Panc1 (cell line): ENCODE measurements at regions not wholly inside any gene's neighbourhood (a gene's known extent, or its start where the extent isn't known, plus 50 kb on each side); places are given as distances from the start of the nearest gene placed in this dataset.

Source experiments
- ATAC-seq: fragments of 200-7000 bp; cut with Tn5 transposase; 2 replicates; pipeline ENCODE4 v1.9.1; 2020; ENCODE audit warnings: mild to moderate bottlenecking, moderate library complexity
- BruUV-seq: library from RNA; stranded (reverse); fragments of 400-500 nt; replicated peaks from 2 replicates; lab custom pipeline; 2021; lab: Mats Ljungman, UMichigan
- CTCF ChIA-PET: fragments of 300-600 bp; sonication (Branson Sonifier 250); formaldehyde crosslinking; loops from one replicate; lab custom pipeline; 2022; ENCODE audit warnings: antibody characterized with exemption; lab: Charles Lee
- POLR2A ChIA-PET: fragments of 300-600 bp; sonication (Branson Sonifier 250); formaldehyde crosslinking; loops from one replicate; lab custom pipeline; 2022; ENCODE audit warnings: antibody characterized with exemption; lab: Charles Lee
- DNase-seq: peaks from one replicate; pipeline ENCODE4 v3.0.0-alpha.2; 2010; ENCODE audit warnings: low read depth, low spot score
- H3K27ac ChIP-seq: 2 replicates; pipeline ENCODE4 v1.5.1; 2011; ENCODE audit warnings: mild to moderate bottlenecking, low read length, inconsistent platforms
- H3K27me3 ChIP-seq: fragments of 200-500 bp; sonication (Bioruptor generic); 2 replicates; pipeline ENCODE4 v1.6.0; 2014; ENCODE audit warnings: low read length, inconsistent platforms; ENCODE audit not compliant: control insufficient read depth, insufficient read depth
- H3K36me3 ChIP-seq: fragments of 200-500 bp; sonication (Bioruptor generic); 2 replicates; pipeline ENCODE4 v1.5.1; 2014; ENCODE audit warnings: inconsistent platforms, mild to moderate bottlenecking, low read length, moderate library complexity; ENCODE audit not compliant: control insufficient read depth, insufficient read depth
- H3K4me1 ChIP-seq: 2 replicates; pipeline ENCODE4 v1.5.1; 2011; ENCODE audit warnings: inconsistent platforms, mild to moderate bottlenecking, low read length, moderate library complexity; ENCODE audit not compliant: control insufficient read depth, insufficient read depth
- H3K4me3 ChIP-seq, 2 experiments: 2 replicates each; pipeline ENCODE4 v1.5.1; 2011 to 2012; ENCODE audit warnings: low read depth in 2 of 2, low read length in 2 of 2, mild to moderate bottlenecking in 2 of 2, inconsistent platforms in 1 of 2, moderate library complexity in 1 of 2
- H3K9me3 ChIP-seq: fragments of 200-500 bp; sonication (Bioruptor generic); 2 replicates; pipeline ENCODE4 v1.5.1; 2014; ENCODE audit warnings: low read depth, mild to moderate bottlenecking, inconsistent platforms, low read length, moderate library complexity; ENCODE audit not compliant: control insufficient read depth, insufficient read depth
- POLR2AphosphoS5 ChIP-seq: IDR thresholded peaks from 2 replicates; pipeline ENCODE4 v1.6.1; 2012; ENCODE audit warnings: mild to moderate bottlenecking, low read depth, low read length, moderate library complexity
- SIN3A ChIP-seq: IDR thresholded peaks from 2 replicates; pipeline ENCODE4 v1.6.1; 2012; ENCODE audit warnings: low read depth, mild to moderate bottlenecking, low read length, moderate library complexity, borderline replicate concordance; ENCODE audit not compliant: insufficient read depth
- TCF7L2 ChIP-seq: IDR thresholded peaks from 2 replicates; pipeline ENCODE4 v1.6.1; 2011; ENCODE audit warnings: mild to moderate bottlenecking, low read depth, low read length, inconsistent platforms
- in situ Hi-C: cut with HindIII; loops from 2 replicates; pipeline ENCODE4 v1.10.0; 2016; ENCODE audit warnings: low sequenced_read_pairs, low pct_unique_long_range_greater_than_20kb
- intact Hi-C: fragments of 100-400 bp; cut with micrococcal nuclease; formaldehyde crosslinking; loops from one replicate; pipeline ENCODE4 v1.10.0; 2022; ENCODE audit not compliant: unreplicated experiment
- TF ChIP-seq, protein P1 (sequence below): fragments of 450-650 bp; IDR thresholded peaks from 2 replicates; pipeline ENCODE4 v1.5.1; 2017; ENCODE audit warnings: mild to moderate bottlenecking
- TF ChIP-seq, protein P2 (sequence below), 2 experiments: IDR thresholded peaks; 2 replicates each; pipeline ENCODE4 v1.6.1; 2011 to 2012; ENCODE audit warnings: low read depth in 2 of 2, control low read depth in 1 of 2, low read length in 1 of 2, mild to moderate bottlenecking in 1 of 2, moderate library complexity in 1 of 2; ENCODE audit not compliant: insufficient read depth in 1 of 2

DNA sequence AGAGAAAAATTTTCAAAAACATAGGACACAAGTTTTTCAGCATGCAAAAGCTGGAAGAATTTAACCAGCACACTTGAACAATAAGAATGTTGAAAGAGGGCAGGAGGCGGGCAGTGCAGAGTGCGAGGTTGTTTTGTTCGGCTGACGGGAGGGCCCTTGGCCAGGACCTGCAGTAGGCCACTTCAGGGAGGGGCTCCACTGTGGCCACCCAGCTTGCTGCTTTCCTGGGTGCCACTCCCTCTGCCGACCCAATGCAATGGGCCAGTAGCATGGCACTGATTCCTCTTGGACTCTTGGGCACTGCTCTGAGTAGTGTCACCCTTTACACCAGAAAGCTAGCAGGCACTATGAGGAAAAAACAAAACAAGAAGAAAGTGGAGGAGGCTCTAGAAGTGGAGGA is 92.9 kb downstream of the SNRPE start:
- intact Hi-C loops (no loop called here), in situ Hi-C loops (no loop called here)
- ChIA-PET CTCF (no interaction called here), POLR2A (no interaction called here)
- Histone ChIP-seq H3K4me1 (no peaks in the 10 kb centered on the region), H3K27me3 (no peaks in the 10 kb centered on the region), H3K9me3 (peaks cover 4% of the 10 kb centered on the region; the same call in 1 of the 2 replicates), H3K4me3 (no peak overlapping the region), H3K27ac (no peak overlapping the region), H3K36me3 (no peaks in the 10 kb centered on the region)
- TF ChIP-seq, protein P1, sequence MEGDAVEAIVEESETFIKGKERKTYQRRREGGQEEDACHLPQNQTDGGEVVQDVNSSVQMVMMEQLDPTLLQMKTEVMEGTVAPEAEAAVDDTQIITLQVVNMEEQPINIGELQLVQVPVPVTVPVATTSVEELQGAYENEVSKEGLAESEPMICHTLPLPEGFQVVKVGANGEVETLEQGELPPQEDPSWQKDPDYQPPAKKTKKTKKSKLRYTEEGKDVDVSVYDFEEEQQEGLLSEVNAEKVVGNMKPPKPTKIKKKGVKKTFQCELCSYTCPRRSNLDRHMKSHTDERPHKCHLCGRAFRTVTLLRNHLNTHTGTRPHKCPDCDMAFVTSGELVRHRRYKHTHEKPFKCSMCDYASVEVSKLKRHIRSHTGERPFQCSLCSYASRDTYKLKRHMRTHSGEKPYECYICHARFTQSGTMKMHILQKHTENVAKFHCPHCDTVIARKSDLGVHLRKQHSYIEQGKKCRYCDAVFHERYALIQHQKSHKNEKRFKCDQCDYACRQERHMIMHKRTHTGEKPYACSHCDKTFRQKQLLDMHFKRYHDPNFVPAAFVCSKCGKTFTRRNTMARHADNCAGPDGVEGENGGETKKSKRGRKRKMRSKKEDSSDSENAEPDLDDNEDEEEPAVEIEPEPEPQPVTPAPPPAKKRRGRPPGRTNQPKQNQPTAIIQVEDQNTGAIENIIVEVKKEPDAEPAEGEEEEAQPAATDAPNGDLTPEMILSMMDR: no peak
- TF ChIP-seq TCF7L2 (no peak), POLR2AphosphoS5 (no peak), SIN3A (no peak)
- TF ChIP-seq, protein P2, sequence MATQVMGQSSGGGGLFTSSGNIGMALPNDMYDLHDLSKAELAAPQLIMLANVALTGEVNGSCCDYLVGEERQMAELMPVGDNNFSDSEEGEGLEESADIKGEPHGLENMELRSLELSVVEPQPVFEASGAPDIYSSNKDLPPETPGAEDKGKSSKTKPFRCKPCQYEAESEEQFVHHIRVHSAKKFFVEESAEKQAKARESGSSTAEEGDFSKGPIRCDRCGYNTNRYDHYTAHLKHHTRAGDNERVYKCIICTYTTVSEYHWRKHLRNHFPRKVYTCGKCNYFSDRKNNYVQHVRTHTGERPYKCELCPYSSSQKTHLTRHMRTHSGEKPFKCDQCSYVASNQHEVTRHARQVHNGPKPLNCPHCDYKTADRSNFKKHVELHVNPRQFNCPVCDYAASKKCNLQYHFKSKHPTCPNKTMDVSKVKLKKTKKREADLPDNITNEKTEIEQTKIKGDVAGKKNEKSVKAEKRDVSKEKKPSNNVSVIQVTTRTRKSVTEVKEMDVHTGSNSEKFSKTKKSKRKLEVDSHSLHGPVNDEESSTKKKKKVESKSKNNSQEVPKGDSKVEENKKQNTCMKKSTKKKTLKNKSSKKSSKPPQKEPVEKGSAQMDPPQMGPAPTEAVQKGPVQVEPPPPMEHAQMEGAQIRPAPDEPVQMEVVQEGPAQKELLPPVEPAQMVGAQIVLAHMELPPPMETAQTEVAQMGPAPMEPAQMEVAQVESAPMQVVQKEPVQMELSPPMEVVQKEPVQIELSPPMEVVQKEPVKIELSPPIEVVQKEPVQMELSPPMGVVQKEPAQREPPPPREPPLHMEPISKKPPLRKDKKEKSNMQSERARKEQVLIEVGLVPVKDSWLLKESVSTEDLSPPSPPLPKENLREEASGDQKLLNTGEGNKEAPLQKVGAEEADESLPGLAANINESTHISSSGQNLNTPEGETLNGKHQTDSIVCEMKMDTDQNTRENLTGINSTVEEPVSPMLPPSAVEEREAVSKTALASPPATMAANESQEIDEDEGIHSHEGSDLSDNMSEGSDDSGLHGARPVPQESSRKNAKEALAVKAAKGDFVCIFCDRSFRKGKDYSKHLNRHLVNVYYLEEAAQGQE (IDR thresholded peaks at IDR 0.05; ENCODE audit: insufficient read depth in 1 of 2, low read depth in 2 of 2, low read length in 1 of 2): no peak
- DNase-seq (no peak), ATAC-seq (no peak)
- BruUV-seq: no TSS peak

DNA sequence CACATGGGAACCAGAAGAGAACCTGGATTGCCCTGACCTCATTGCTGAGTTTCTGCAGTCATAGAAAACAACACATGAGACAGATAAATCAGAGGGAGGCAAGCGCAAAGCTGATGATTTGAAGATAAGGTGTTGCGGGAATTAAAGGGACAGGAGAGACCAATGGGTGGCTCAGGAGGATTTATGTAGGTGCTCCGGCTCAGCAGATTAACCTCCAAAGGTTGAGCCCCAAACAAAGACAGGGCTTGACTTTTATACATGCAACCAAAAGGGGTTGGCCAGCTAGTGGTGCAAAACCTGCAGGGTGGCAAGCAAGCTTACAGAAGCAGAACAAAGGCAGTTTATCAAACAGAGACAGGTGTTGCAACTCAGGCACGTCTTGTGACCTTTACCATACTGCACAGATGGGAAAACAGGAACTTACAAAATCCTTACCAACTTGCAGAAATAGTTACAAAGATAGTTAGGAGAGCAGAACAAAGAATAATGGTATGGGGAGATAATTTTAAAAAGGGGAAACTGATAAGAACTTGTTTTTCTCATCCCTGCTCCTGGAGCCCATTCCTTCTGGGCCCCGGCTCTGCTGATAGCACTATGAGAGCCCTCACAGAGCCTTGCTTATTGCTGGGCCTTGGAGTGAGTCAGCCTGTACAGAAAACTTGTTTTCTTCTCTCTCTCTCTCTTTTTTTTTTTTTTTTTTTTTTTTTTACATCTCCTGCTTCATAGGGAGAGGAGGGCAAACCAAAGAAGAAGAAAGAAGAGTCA is 93.6 kb downstream of the SNRPE start:
- intact Hi-C loops: no loop called here
- TF ChIP-seq, protein P1: no peak
- no peak for TF ChIP-seq SIN3A

More for the DNA sequence above, 93.6 kb downstream of the SNRPE start:
- H3K4me1 ChIP-seq: no peaks in the 10 kb centered on the region
- no peaks in the 10 kb centered on the region for H3K27me3 ChIP-seq
- H3K36me3 ChIP-seq: no peaks in the 10 kb centered on the region
- ATAC-seq: no peak
- no peak overlapping the region for H3K27ac ChIP-seq
- no peak for DNase-seq
- H3K4me3 ChIP-seq: no peak overlapping the region
- POLR2A ChIA-PET: no interaction called here
- CTCF ChIA-PET: no interaction called here
- no TSS peak for BruUV-seq
- in situ Hi-C loops: no loop called here
- H3K9me3 ChIP-seq: peaks cover 4% of the 10 kb centered on the region; the same call in 1 of the 2 replicates
